OCI-LY1 (cell line): ENCODE measurements at regions not wholly inside any gene's neighbourhood (a gene's known extent, or its start where the extent isn't known, plus 50 kb on each side); places are given as distances from the start of the nearest gene placed in this dataset.

ENCODE experiments used
- H2AFZ ChIP-seq: fragments of 200-600 bp; sonication (generic), shearing (Covaris generic); 2 replicates; pipeline ENCODE4 v1.6.0; 2014; ENCODE audit warnings: antibody characterized with exemption, mild to moderate bottlenecking, low read length
- H3F3A ChIP-seq: fragments of 200-600 bp; sonication (generic), shearing (Covaris generic); 2 replicates; pipeline ENCODE4 v1.6.0; 2014; ENCODE audit warnings: mild to moderate bottlenecking, antibody characterized with exemption, low read length, moderate library complexity; ENCODE audit not compliant: insufficient read depth
- H3K27ac ChIP-seq: fragments of 200-600 bp; sonication (generic); 2 replicates; pipeline ENCODE4 v1.5.1; 2014; ENCODE audit warnings: low read length, mixed run types, mild to moderate bottlenecking, low read depth; ENCODE audit not compliant: poor library complexity, severe bottlenecking
- H3K27me3 ChIP-seq: fragments of 200-600 bp; sonication (generic); 2 replicates; pipeline ENCODE4 v1.6.0; 2014; ENCODE audit warnings: antibody characterized with exemption, mild to moderate bottlenecking, low read length, moderate library complexity; ENCODE audit not compliant: insufficient read depth
- H3K36me3 ChIP-seq: fragments of 200-600 bp; sonication (generic); 2 replicates; pipeline ENCODE4 v1.6.1; 2014; ENCODE audit warnings: mild to moderate bottlenecking, antibody characterized with exemption, low read length, moderate library complexity, mixed read lengths; ENCODE audit not compliant: insufficient read depth
- H3K4me1 ChIP-seq: fragments of 200-600 bp; sonication (generic); 2 replicates; pipeline ENCODE4 v1.5.1; 2014; ENCODE audit warnings: mild to moderate bottlenecking, low read length, moderate library complexity; ENCODE audit not compliant: insufficient read depth, severe bottlenecking
- H3K4me2 ChIP-seq: fragments of 200-600 bp; sonication (generic), shearing (Covaris generic); 2 replicates; pipeline ENCODE4 v1.6.1; 2014; ENCODE audit warnings: low read length
- H3K4me3 ChIP-seq: fragments of 200-600 bp; sonication (generic); 2 replicates; pipeline ENCODE4 v1.5.1; 2014; ENCODE audit warnings: low read length, low read depth, mild to moderate bottlenecking, mixed read lengths; ENCODE audit not compliant: poor library complexity, severe bottlenecking
- H3K79me2 ChIP-seq: fragments of 200-600 bp; shearing (Covaris generic); 2 replicates; pipeline ENCODE4 v1.6.1; 2016; ENCODE audit warnings: mixed run types, low read length, mixed read lengths; ENCODE audit not compliant: insufficient read depth
- H3K9ac ChIP-seq: fragments of 200-600 bp; sonication (generic), shearing (Covaris generic); 2 replicates; pipeline ENCODE4 v1.6.1; 2014; ENCODE audit warnings: mild to moderate bottlenecking, low read length, mixed read lengths
- H3K9me2 ChIP-seq: fragments of 200-600 bp; sonication (generic), shearing (Covaris generic); 2 replicates; pipeline ENCODE4 v1.6.1; 2014; ENCODE audit warnings: low read depth, mild to moderate bottlenecking, low read length, mixed read lengths
- H3K9me3 ChIP-seq: fragments of 200-600 bp; shearing (Covaris generic); 2 replicates; pipeline ENCODE4 v1.6.1; 2014; ENCODE audit warnings: low read length, mixed read lengths
- H4K20me1 ChIP-seq: fragments of 200-600 bp; sonication (generic), shearing (Covaris generic); 2 replicates; pipeline ENCODE4 v1.6.0; 2016; ENCODE audit warnings: mild to moderate bottlenecking, low read length; ENCODE audit not compliant: insufficient read depth
- CTCF ChIP-seq: fragments of 200-600 bp; sonication (generic), shearing (Covaris generic); IDR thresholded peaks from 2 replicates; pipeline ENCODE4 v1.5.1; 2017; ENCODE audit warnings: mild to moderate bottlenecking, antibody characterized with exemption, low read length, moderate library complexity, mixed read lengths
- EZH2 ChIP-seq: fragments of 200-600 bp; sonication (generic), shearing (Covaris generic); IDR thresholded peaks from 2 replicates; pipeline ENCODE4 v1.8.0; 2017; ENCODE audit warnings: borderline replicate concordance, mixed run types, mild to moderate bottlenecking, antibody characterized with exemption, low read length, moderate library complexity, mixed read lengths

DNA sequence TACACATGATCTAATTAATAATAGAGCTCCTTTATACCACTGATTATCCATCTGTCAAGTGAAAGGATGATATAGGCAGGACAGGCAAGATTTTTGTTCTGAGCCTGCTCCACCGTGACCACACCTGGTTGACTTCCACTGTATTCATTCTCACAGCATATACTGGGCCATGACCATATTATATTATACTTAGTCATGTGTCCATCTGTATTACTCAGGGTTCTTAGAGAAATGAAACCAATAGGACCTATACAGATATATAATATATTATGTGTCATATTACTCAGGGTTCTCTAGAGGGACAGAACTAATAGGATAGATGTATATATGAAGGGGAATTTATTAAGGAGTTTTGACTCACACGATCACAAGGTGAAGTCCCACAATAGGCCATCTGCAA is 675.1 kb downstream of the GRXCR1 start:
- no peak overlapping the region for H3K4me3 ChIP-seq
- H2AFZ ChIP-seq = no peak overlapping the region
- H3F3A ChIP-seq = no peaks in the 10 kb centered on the region
- H3K9me2 ChIP-seq = no peaks in the 10 kb centered on the region
- H3K79me2 ChIP-seq = no peaks in the 10 kb centered on the region
- no peaks in the 10 kb centered on the region for H3K36me3 ChIP-seq
- H3K9ac ChIP-seq = no peak overlapping the region
- H3K4me2 ChIP-seq = no peak overlapping the region
- TF ChIP-seq EZH2 = no peak
- H3K27me3 ChIP-seq = no peaks in the 10 kb centered on the region
- no peak overlapping the region for H3K27ac ChIP-seq
- no peaks in the 10 kb centered on the region for H4K20me1 ChIP-seq
- H3K4me1 ChIP-seq = peaks cover 35% of the 10 kb centered on the region
- no peaks in the 10 kb centered on the region for H3K9me3 ChIP-seq

DNA sequence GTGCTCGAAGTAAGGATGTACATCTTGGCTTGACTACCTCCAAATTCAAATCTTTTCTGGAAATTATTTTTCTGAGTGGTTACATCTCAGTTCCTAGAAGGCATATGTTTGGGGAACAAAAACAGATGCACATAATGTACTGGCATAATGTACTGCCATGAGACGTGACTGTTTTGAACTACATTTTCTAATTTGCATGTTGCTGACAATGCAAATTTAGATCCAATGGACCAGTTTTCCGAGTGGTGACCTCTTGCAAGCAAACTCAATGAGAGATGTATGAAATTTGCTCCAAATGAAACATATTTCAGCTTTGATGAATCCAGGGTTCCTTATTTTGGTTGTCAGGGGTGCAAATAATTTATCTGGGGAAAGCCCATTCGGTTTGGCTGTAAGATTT is 694.3 kb downstream of the GRXCR1 start:
- H2AFZ ChIP-seq = no peak overlapping the region

GRCh38 chr4:43587758-43588157 is 695.2 kb downstream of the GRXCR1 start:
- TF ChIP-seq EZH2 (no peak), CTCF (no peak)
- no peak overlapping the region for H3K4me2 ChIP-seq

More for the DNA sequence above, 694.3 kb downstream of the GRXCR1 start:
- H3K9me2 ChIP-seq = no peaks in the 10 kb centered on the region
- H3K4me3 ChIP-seq = no peak overlapping the region
- TF ChIP-seq CTCF (no peak), EZH2 (no peak)
- H3K79me2 ChIP-seq = no peaks in the 10 kb centered on the region
- no peaks in the 10 kb centered on the region for H3K9me3 ChIP-seq
- no peaks in the 10 kb centered on the region for H3K36me3 ChIP-seq
- no peak overlapping the region for H3K9ac ChIP-seq
- no peak overlapping the region for H3K4me2 ChIP-seq
- H3K27ac ChIP-seq = no peak overlapping the region
- H3K27me3 ChIP-seq = no peaks in the 10 kb centered on the region
- H3K4me1 ChIP-seq = no peaks in the 10 kb centered on the region
- no peaks in the 10 kb centered on the region for H4K20me1 ChIP-seq
- no peaks in the 10 kb centered on the region for H3F3A ChIP-seq

GRCh38 chr4:43607400-43607799 is 714.9 kb downstream of the GRXCR1 start:
- Histone ChIP-seq H3K79me2 (no peaks in the 10 kb centered on the region), H3K4me2 (peak overlapping the region; percentile 39), H3K9me2 (no peaks in the 10 kb centered on the region), H2AFZ (peak overlapping the region; percentile 99; the same call in 1 of the 2 replicates), H3K9me3 (no peaks in the 10 kb centered on the region), H3K9ac (peak overlapping the region; percentile 4), H3K36me3 (no peaks in the 10 kb centered on the region), H4K20me1 (no peaks in the 10 kb centered on the region), H3K4me3 (no peak overlapping the region), H3K4me1 (peaks cover 29% of the 10 kb centered on the region), H3F3A (no peaks in the 10 kb centered on the region), H3K27me3 (no peaks in the 10 kb centered on the region), H3K27ac (peak overlapping the region; percentile 90)
- TF ChIP-seq EZH2 (no peak), CTCF (no peak)

More at GRCh38 chr4:43587758-43588157, 695.2 kb downstream of the GRXCR1 start:
- H3K27ac ChIP-seq = no peak overlapping the region
- no peaks in the 10 kb centered on the region for H4K20me1 ChIP-seq
- H3K9ac ChIP-seq = no peak overlapping the region
- no peak overlapping the region for H3K4me3 ChIP-seq
- H3K27me3 ChIP-seq = no peaks in the 10 kb centered on the region
- no peaks in the 10 kb centered on the region for H3K9me3 ChIP-seq
- H3K36me3 ChIP-seq = no peaks in the 10 kb centered on the region
- no peaks in the 10 kb centered on the region for H3F3A ChIP-seq
- H2AFZ ChIP-seq = 0 out of 2 replicates have a peak overlapping the region, but pooled peaks have one; percentile 44
- no peaks in the 10 kb centered on the region for H3K9me2 ChIP-seq
- H3K4me1 ChIP-seq = no peaks in the 10 kb centered on the region
- H3K79me2 ChIP-seq = no peaks in the 10 kb centered on the region
